GM23248 (cell line): ENCODE measurements at regions not wholly inside any gene's neighbourhood (a gene's known extent, or its start where the extent isn't known, plus 50 kb on each side); places are given as distances from the start of the nearest gene placed in this dataset.

ENCODE experiments used
- EZH2 ChIP-seq: fragments of 200-600 bp; sonication (generic); IDR thresholded peaks from 2 replicates; pipeline ENCODE4 v1.6.1; 2018; ENCODE audit warnings: antibody characterized with exemption, mild to moderate bottlenecking; ENCODE audit not compliant: insufficient read depth, poor library complexity, severe bottlenecking
- EZH2phosphoT487 ChIP-seq: fragments of 200-600 bp; sonication (generic); IDR thresholded peaks from 2 replicates; pipeline ENCODE4 v1.6.1; 2018; ENCODE audit warnings: antibody characterized with exemption, moderate library complexity, mild to moderate bottlenecking, low read depth; ENCODE audit not compliant: insufficient read depth

DNA sequence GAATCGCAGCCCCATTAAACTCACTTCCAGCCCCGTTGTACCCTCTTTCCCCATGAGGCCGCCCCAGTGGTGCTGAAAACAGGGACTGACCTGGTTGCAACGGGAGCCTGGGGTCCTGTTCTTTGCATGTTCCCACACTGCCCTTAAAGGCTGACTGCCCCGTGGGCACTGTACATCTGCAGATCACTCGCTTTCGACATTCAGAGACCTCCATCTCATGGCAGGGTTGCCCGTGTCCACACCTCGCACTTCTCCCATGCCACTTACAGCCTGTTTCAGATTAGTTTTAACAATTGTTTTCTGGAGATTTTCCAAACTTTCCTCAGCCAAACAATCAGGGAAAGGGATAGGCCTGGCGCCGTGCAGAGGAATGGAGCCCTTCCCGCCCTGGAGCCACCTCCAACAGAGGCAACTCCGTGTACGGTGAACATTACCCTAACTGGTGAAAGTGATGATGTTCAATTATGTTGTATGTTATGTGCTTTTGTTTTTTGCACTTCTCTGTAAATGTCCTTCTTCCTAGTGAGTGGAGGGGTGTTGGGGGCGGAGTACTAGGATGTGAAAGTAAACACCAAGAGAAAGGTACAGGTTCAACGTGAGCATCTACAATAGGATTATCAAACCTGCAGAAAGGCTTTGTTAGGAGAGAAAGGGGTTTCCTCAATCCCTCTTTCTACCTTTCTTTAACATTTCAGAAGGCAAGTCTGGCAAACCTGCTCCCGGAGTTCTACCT is 262.8 kb downstream of the FOXO1 start:
- no peak for TF ChIP-seq EZH2phosphoT487
- TF ChIP-seq EZH2 = no peak
